IMR-90 (cell line): ENCODE measurements at regions not wholly inside any gene's neighbourhood (a gene's known extent, or its start where the extent isn't known, plus 50 kb on each side); places are given as distances from the start of the nearest gene placed in this dataset.

ENCODE experiments used
- ATAC-seq: fragments of 200-7000 bp; cut with Tn5 transposase; 2 replicates; pipeline ENCODE4 v1.9.1; 2020; ENCODE audit warnings: low read depth, mild to moderate bottlenecking, moderate library complexity
- BruUV-seq: library from RNA; stranded (reverse); fragments of 400-500 nt; replicated peaks from 2 replicates; lab custom pipeline; 2021; lab: Mats Ljungman, UMichigan
- CTCF ChIA-PET: fragments of 300-600 bp; formaldehyde crosslinking; extraction: SDS; loops from one replicate; lab custom pipeline; 2021; ENCODE audit warnings: antibody characterized with exemption; lab: Yijun Ruan, JAX
- POLR2A ChIA-PET: fragments of 300-600 bp; sonication (Branson Sonifier 250); formaldehyde crosslinking; loops from one replicate; lab custom pipeline; 2022; ENCODE audit warnings: antibody characterized with exemption; ENCODE audit not compliant: unreplicated experiment; lab: Charles Lee
- DNase-seq: peaks from one replicate; pipeline ENCODE4 v3.0.0; 2013
- H2AFZ ChIP-seq: replicated peaks from 2 replicates; pipeline ENCODE3; 2013; ENCODE audit warnings: low read length, mild to moderate bottlenecking; ENCODE audit not compliant: poor library complexity
- H2AK5ac ChIP-seq: 2 replicates; pipeline ENCODE4 v1.6.1; 2013; ENCODE audit warnings: low read depth, low read length, inconsistent platforms
- H2AK9ac ChIP-seq: replicated peaks from 2 replicates; pipeline ENCODE3; 2013; ENCODE audit warnings: mild to moderate bottlenecking, low read depth, low read length, moderate library complexity; ENCODE audit not compliant: poor library complexity
- H2BK120ac ChIP-seq: 2 replicates; pipeline ENCODE4 v1.6.1; 2013; ENCODE audit warnings: low read depth, low read length, inconsistent platforms
- H2BK15ac ChIP-seq: 3 replicates; pipeline ENCODE4 v1.6.1; 2013; ENCODE audit warnings: low read depth, low read length, inconsistent platforms
- H2BK20ac ChIP-seq: 2 replicates; pipeline ENCODE4 v1.6.1; 2013; ENCODE audit warnings: low read depth, mild to moderate bottlenecking, inconsistent platforms, low read length, moderate library complexity
- H2BK5ac ChIP-seq: 2 replicates; pipeline ENCODE4 v1.6.1; 2013; ENCODE audit warnings: mild to moderate bottlenecking, low read depth, low read length, inconsistent platforms; ENCODE audit not compliant: poor library complexity, severe bottlenecking
- H3K14ac ChIP-seq: replicated peaks from 2 replicates; pipeline ENCODE4 v1.6.1; 2013; ENCODE audit warnings: low read depth, low read length, inconsistent platforms
- H3K18ac ChIP-seq: 2 replicates; pipeline ENCODE4 v1.6.1; 2013; ENCODE audit warnings: low read depth, low read length, control low read depth
- H3K23ac ChIP-seq: 2 replicates; pipeline ENCODE4 v1.6.1; 2013; ENCODE audit warnings: low read depth, low read length, inconsistent platforms
- H3K27ac ChIP-seq: 2 replicates; pipeline ENCODE4 v1.5.1; 2013; ENCODE audit warnings: mild to moderate bottlenecking, control low read depth, low read length; ENCODE audit not compliant: insufficient read depth
- H3K27me3 ChIP-seq: 2 replicates; pipeline ENCODE4 v1.6.1; 2013; ENCODE audit warnings: low read length; ENCODE audit not compliant: control insufficient read depth, insufficient read depth
- H3K36me3 ChIP-seq: 2 replicates; pipeline ENCODE4 v1.6.1; 2013; ENCODE audit warnings: low read length, mixed read lengths; ENCODE audit not compliant: control insufficient read depth, insufficient read depth
- H3K4ac ChIP-seq: 2 replicates; pipeline ENCODE4 v1.6.1; 2013; ENCODE audit warnings: low read depth, low read length, inconsistent platforms
- H3K4me1 ChIP-seq: 2 replicates; pipeline ENCODE4 v1.6.1; 2013; ENCODE audit warnings: low read length, mixed read lengths; ENCODE audit not compliant: control insufficient read depth, insufficient read depth
- H3K4me2 ChIP-seq: 2 replicates; pipeline ENCODE4 v1.6.1; 2013; ENCODE audit warnings: low read depth, mild to moderate bottlenecking, control low read depth, low read length, moderate library complexity
- H3K4me3 ChIP-seq: 2 replicates; pipeline ENCODE4 v1.5.1; 2013; ENCODE audit warnings: low read depth, mild to moderate bottlenecking, control low read depth, low read length, moderate library complexity; ENCODE audit not compliant: insufficient read depth
- H3K56ac ChIP-seq: 2 replicates; pipeline ENCODE4 v1.6.1; 2013; ENCODE audit warnings: low read length, inconsistent platforms; ENCODE audit not compliant: insufficient read depth; ENCODE audit errors: extremely low read depth
- H3K79me1 ChIP-seq, 2 experiments: 2 replicates each; pipeline ENCODE4 v1.6.1; 2013; ENCODE audit warnings: low read length in 2 of 2, inconsistent platforms in 1 of 2, low read depth in 1 of 2
- H3K9ac ChIP-seq: 2 replicates; pipeline ENCODE4 v1.6.1; 2013; ENCODE audit warnings: low read depth, low read length, control low read depth
- H3K9me1 ChIP-seq: 2 replicates; pipeline ENCODE4 v1.6.1; 2013; ENCODE audit warnings: low read length, inconsistent platforms; ENCODE audit not compliant: insufficient read depth
- H3K9me3 ChIP-seq: 2 replicates; pipeline ENCODE4 v1.6.1; 2013; ENCODE audit warnings: low read length; ENCODE audit not compliant: control insufficient read depth, insufficient read depth
- H4K20me1 ChIP-seq: 2 replicates; pipeline ENCODE4 v1.6.1; 2013; ENCODE audit warnings: low read length, inconsistent platforms; ENCODE audit not compliant: insufficient read depth
- H4K5ac ChIP-seq: 2 replicates; pipeline ENCODE4 v1.6.1; 2013; ENCODE audit warnings: mild to moderate bottlenecking, low read depth, low read length, control low read depth
- H4K8ac ChIP-seq, 2 experiments: 2 replicates each; pipeline ENCODE4 v1.6.1; 2013; ENCODE audit warnings: low read depth in 2 of 2, low read length in 2 of 2, control low read depth in 1 of 2, inconsistent platforms in 1 of 2
- H4K91ac ChIP-seq: 2 replicates; pipeline ENCODE4 v1.6.1; 2013; ENCODE audit warnings: low read depth, low read length, inconsistent platforms; ENCODE audit not compliant: insufficient read depth
- CHD1 ChIP-seq: IDR thresholded peaks from 2 replicates; pipeline ENCODE4 v1.6.1; 2012; ENCODE audit warnings: low read depth, low read length, improper control_type of control experiment
- FOS ChIP-seq: fragments of 150-350 bp; IDR thresholded peaks from 2 replicates; pipeline ENCODE4 v1.6.1; 2016; ENCODE audit warnings: low read depth, low read length
- MAFK ChIP-seq: IDR thresholded peaks from 2 replicates; pipeline ENCODE4 v1.6.1; 2012; ENCODE audit warnings: low read depth, low read length, improper control_type of control experiment
- MAZ ChIP-seq: IDR thresholded peaks from 2 replicates; pipeline ENCODE4 v1.6.1; 2012; ENCODE audit warnings: low read depth, mild to moderate bottlenecking, low read length, improper control_type of control experiment, moderate library complexity, borderline replicate concordance
- NFE2L2 ChIP-seq: fragments of 150-350 bp; IDR thresholded peaks from 2 replicates; pipeline ENCODE4 v1.6.1; 2016; ENCODE audit warnings: low read depth, mild to moderate bottlenecking, low read length
- POLR2A ChIP-seq: IDR thresholded peaks from 2 replicates; pipeline ENCODE4 v1.6.1; 2012; ENCODE audit warnings: mild to moderate bottlenecking, low read depth, low read length
- RAD21 ChIP-seq: IDR thresholded peaks from 2 replicates; pipeline ENCODE4 v1.6.1; 2012; ENCODE audit warnings: low read length, improper control_type of control experiment
- RFX5 ChIP-seq: IDR thresholded peaks from 2 replicates; pipeline ENCODE4 v1.8.0; 2012; ENCODE audit warnings: low read depth, mild to moderate bottlenecking, low read length, moderate library complexity
- WGBS, 2 experiments: methylation state at CpG; one replicate each; pipeline versions ENCODE4 v1.1.5 to v1.1.7; 2013; ENCODE audit warnings: missing lambda C conversion rate in 2 of 2; ENCODE audit not compliant: insufficient read length in 1 of 2; ENCODE audit errors: extremely low coverage in 2 of 2; 5-methylcytosine and 5-hydroxymethylcytosine counted together
- dilution Hi-C: fragments of 300-500 bp; cut with HindIII; formaldehyde crosslinking; loops from one replicate; pipeline ENCODE4 v1.14.3; 2018; ENCODE audit warnings: low sequenced_read_pairs; ENCODE audit not compliant: unreplicated experiment
- in situ Hi-C: fragments of 300-500 bp; cut with MboI; formaldehyde crosslinking; loops from 3 replicates; pipeline ENCODE4 v1.14.3; 2019; ENCODE audit warnings: low sequenced_read_pairs, inconsistent platforms, mixed read lengths
- intact Hi-C: fragments of 100-400 bp; cut with micrococcal nuclease; formaldehyde crosslinking; loops from 2 replicates; pipeline ENCODE4 v1.10.0; 2022
- TF ChIP-seq, protein P1 (sequence below): fragments of 150-350 bp; IDR thresholded peaks from 2 replicates; pipeline ENCODE4 v1.6.1; 2016; ENCODE audit warnings: low read depth, mild to moderate bottlenecking, low read length, moderate library complexity, borderline replicate concordance

DNA sequence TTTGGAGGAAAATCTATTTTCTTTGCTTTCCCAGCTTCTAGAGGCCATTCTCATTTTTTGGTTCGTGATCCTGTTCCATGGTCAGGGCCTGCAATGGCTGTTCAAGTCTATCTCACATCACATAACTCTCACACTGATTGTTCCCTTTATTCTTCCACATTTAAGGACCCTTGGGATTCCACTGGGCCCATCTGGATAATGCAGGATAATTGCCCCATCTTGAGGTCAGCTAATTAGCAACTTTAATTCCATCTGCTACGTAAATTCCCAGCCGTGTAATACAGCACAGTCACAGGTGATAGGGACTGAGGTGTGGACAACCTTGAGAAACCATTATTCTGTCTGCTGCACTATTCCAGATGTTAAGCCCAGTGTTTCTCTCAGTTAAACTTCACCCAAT is 311.6 kb upstream of the CNTN4 start:
- Histone ChIP-seq H3K4me3 (no peak overlapping the region), H3K9me1 (no peaks in the 10 kb centered on the region), H3K27ac (no peak overlapping the region), H3K4me2 (no peak overlapping the region), H2BK5ac (no peak overlapping the region), H3K79me1 (no peaks in the 10 kb centered on the region), H4K20me1 (no peaks in the 10 kb centered on the region), H3K18ac (no peak overlapping the region), H2BK120ac (no peak overlapping the region), H2AK9ac (no peak overlapping the region), H2BK20ac (no peak overlapping the region), H2AFZ (no peak overlapping the region), H3K56ac (no peak overlapping the region), H4K5ac (no peak overlapping the region), H3K4ac (no peak overlapping the region), H2BK15ac (no peak overlapping the region), H4K91ac (no peak overlapping the region), H3K23ac (no peak overlapping the region), H2AK5ac (no peak overlapping the region), H3K14ac (no peak overlapping the region), H3K27me3 (no peaks in the 10 kb centered on the region), H4K8ac (no peak overlapping the region), H3K4me1 (no peaks in the 10 kb centered on the region), H3K9me3 (peaks cover 4% of the 10 kb centered on the region), H3K36me3 (no peaks in the 10 kb centered on the region), H3K9ac (no peak overlapping the region)
- CTCF ChIA-PET: no interaction called here
- dilution Hi-C loops (no loop called here), intact Hi-C loops (no loop called here), in situ Hi-C loops (no loop called here)
- POLR2A ChIA-PET: no interaction called here
- BruUV-seq: no TSS peak
- WGBS, 2 experiments: 20% methylated on average over 1 of the region's 3 CpGs; no CpG with 5 or more reads in 1 of the 2 experiments
- no peak for TF ChIP-seq RFX5
- TF ChIP-seq POLR2A: no peak
- TF ChIP-seq CHD1: no peak
- no peak for TF ChIP-seq NFE2L2
- no peak for TF ChIP-seq RAD21
- TF ChIP-seq MAFK: no peak
- TF ChIP-seq, protein P1, sequence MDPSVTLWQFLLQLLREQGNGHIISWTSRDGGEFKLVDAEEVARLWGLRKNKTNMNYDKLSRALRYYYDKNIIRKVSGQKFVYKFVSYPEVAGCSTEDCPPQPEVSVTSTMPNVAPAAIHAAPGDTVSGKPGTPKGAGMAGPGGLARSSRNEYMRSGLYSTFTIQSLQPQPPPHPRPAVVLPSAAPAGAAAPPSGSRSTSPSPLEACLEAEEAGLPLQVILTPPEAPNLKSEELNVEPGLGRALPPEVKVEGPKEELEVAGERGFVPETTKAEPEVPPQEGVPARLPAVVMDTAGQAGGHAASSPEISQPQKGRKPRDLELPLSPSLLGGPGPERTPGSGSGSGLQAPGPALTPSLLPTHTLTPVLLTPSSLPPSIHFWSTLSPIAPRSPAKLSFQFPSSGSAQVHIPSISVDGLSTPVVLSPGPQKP: no peak
- no peak for TF ChIP-seq FOS
- no peak for TF ChIP-seq MAZ
- ATAC-seq: no peak
- DNase-seq: no peak
